HUES48 (cell line): ENCODE measurements at regions not wholly inside any gene's neighbourhood (a gene's known extent, or its start where the extent isn't known, plus 50 kb on each side); places are given as distances from the start of the nearest gene placed in this dataset.
A peak's percentile ranks its signal among the peaks of the same experiment; 100 is the strongest.

ENCODE experiments used
- H3K27ac ChIP-seq: one replicate; pipeline ENCODE4 v1.7.0; 2013; ENCODE audit warnings: low read depth, low read length, inconsistent platforms
- H3K27me3 ChIP-seq: 2 replicates; pipeline ENCODE4 v1.6.1; 2013; ENCODE audit warnings: mild to moderate bottlenecking, low read length; ENCODE audit not compliant: control insufficient read depth, insufficient read depth
- H3K36me3 ChIP-seq: 2 replicates; pipeline ENCODE4 v1.6.1; 2013; ENCODE audit warnings: low read length; ENCODE audit not compliant: control insufficient read depth, insufficient read depth
- H3K4me1 ChIP-seq: 2 replicates; pipeline ENCODE4 v1.6.1; 2013; ENCODE audit warnings: mild to moderate bottlenecking, low read length; ENCODE audit not compliant: control insufficient read depth, insufficient read depth
- H3K4me3 ChIP-seq: 2 replicates; pipeline ENCODE4 v1.5.1; 2013; ENCODE audit warnings: mild to moderate bottlenecking, low read depth, low read length
- H3K9ac ChIP-seq: 2 replicates; pipeline ENCODE4 v1.6.1; 2013; ENCODE audit warnings: mild to moderate bottlenecking, low read depth, low read length, moderate library complexity
- H3K9me3 ChIP-seq: 2 replicates; pipeline ENCODE4 v1.6.1; 2013; ENCODE audit warnings: low read length; ENCODE audit not compliant: control insufficient read depth, insufficient read depth

DNA sequence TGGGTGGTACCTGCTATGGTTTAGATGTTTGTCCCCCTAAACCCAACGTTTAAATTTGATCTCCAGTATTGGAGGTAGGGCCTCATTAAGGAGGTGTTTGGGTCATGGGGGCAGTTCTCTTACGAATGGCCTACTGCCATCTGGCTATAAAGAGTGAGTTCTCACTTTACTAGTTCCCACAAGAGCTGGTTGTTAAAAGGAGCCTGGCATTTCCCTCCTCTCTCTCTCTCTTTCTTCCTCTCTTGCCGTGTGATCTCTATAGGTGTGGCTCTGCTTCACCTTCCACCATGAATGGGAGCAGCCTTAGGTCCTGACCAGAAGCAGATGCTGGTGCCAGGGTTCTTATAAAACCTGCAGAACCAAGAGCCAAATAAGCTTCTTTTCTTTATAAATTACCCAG lies 193.2 kb upstream of the CDH6 start:
- H3K36me3 ChIP-seq: no peaks in the 10 kb centered on the region
- no peaks in the 10 kb centered on the region for H3K4me1 ChIP-seq
- H3K4me3 ChIP-seq: no peak overlapping the region
- H3K27ac ChIP-seq: no peak overlapping the region
- H3K9me3 ChIP-seq: no peaks in the 10 kb centered on the region
- H3K9ac ChIP-seq: no peak overlapping the region
- H3K27me3 ChIP-seq: no peaks in the 10 kb centered on the region

DNA sequence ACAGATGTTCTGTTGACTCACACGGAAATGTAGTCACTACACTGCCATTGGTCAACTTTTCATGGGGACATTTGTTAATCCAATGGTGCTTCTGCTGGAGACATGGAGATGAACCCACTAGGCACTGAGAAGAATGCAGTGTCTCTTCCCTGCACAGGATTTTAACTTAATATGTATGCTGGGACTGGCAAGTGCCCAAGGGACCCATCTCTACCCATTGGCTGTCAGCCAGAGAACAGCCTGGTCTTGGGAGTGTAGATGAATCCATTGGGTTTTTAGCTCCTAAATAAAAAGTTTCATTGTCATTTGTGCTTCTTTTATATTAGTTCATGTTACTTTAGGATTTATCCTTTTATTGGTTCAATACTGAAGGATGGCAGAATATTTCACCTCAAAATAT lies 195.8 kb upstream of the CDH6 start:
- no peaks in the 10 kb centered on the region for H3K27me3 ChIP-seq
- H3K9ac ChIP-seq: no peak overlapping the region
- no peaks in the 10 kb centered on the region for H3K36me3 ChIP-seq
- H3K9me3 ChIP-seq: no peaks in the 10 kb centered on the region
- H3K27ac ChIP-seq: no peak overlapping the region
- H3K4me3 ChIP-seq: no peak overlapping the region
- peaks cover 5% of the 10 kb centered on the region for H3K4me1 ChIP-seq

DNA sequence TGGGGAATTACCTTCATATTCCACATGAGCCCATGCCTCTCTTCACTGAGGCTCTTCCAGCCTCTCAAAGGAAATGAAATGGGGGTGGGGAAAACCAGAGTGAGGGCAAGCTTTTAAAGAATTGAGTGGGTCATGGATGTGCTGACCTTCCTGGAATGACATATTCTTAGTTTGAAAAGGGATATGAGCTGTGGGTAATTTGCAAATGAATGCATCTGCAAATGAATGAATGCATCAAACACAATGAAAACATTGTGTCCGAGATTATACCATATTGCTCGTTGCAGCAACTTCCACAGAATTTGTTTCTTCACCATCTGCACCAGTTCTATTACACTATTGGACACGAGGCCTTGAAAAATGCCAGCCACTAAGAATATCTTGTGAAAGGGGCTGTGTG lies 198.6 kb upstream of the CDH6 start:
- H3K4me3 ChIP-seq: no peak overlapping the region
- no peaks in the 10 kb centered on the region for H3K9me3 ChIP-seq
- H3K27me3 ChIP-seq: no peaks in the 10 kb centered on the region
- H3K36me3 ChIP-seq: no peaks in the 10 kb centered on the region
- peaks cover 5% of the 10 kb centered on the region for H3K4me1 ChIP-seq
- H3K9ac ChIP-seq: no peak overlapping the region
- no peak overlapping the region for H3K27ac ChIP-seq

- Histone ChIP-seq H3K9me3 (no peaks in the 10 kb centered on the region), H3K4me1 (peaks cover 5% of the 10 kb centered on the region), H3K4me3 (no peak overlapping the region), H3K36me3 (no peaks in the 10 kb centered on the region), H3K27ac (no peak overlapping the region), H3K9ac (no peak overlapping the region), H3K27me3 (no peaks in the 10 kb centered on the region)
These were observed 199.3 kb upstream of the CDH6 start for GRCh38 chr5:30994176-30994575.

GRCh38 chr5:30991462-30991861 lies 202.0 kb upstream of the CDH6 start:
- Histone ChIP-seq H3K4me3 (no peak overlapping the region), H3K36me3 (no peaks in the 10 kb centered on the region), H3K27me3 (no peaks in the 10 kb centered on the region), H3K9ac (no peak overlapping the region), H3K4me1 (peaks cover 5% of the 10 kb centered on the region), H3K27ac (no peak overlapping the region), H3K9me3 (no peaks in the 10 kb centered on the region)

GRCh38 chr5:30981576-30981975 lies 211.9 kb upstream of the CDH6 start:
- Histone ChIP-seq H3K27ac (no peak overlapping the region), H3K9ac (no peak overlapping the region), H3K4me3 (no peak overlapping the region)

DNA sequence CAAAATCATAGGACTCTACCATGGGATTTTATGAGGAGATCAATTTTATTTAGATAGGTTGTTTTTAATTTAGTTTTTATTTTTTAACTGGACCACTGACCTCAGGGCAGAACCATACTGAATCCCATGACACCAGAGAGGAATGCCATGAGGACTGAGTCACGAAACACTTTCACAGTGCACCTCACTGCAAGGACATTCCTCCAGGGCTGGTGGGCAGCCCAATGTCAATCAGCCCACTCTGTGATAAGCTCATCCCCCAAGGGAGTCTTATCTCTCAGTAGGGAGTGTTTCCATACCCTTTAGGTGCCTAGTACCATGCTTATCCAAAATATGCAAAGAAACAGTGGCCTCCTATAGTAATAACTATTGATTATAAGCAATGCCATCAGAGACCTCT lies 224.5 kb upstream of the CDH6 start:
- H3K27me3 ChIP-seq: no peaks in the 10 kb centered on the region
- H3K4me3 ChIP-seq: no peak overlapping the region
- H3K9ac ChIP-seq: no peak overlapping the region

More at GRCh38 chr5:30981576-30981975, 211.9 kb upstream of the CDH6 start:
- Histone ChIP-seq H3K36me3 (no peaks in the 10 kb centered on the region), H3K27me3 (no peaks in the 10 kb centered on the region), H3K9me3 (no peaks in the 10 kb centered on the region), H3K4me1 (0 out of 2 replicates have a peak, but pooled peaks cover 5% of the 10 kb centered on the region)

GRCh38 chr5:30960036-30960435 lies 233.4 kb upstream of the CDH6 start:
- no peaks in the 10 kb centered on the region for H3K27me3 ChIP-seq
- H3K9ac ChIP-seq: no peak overlapping the region
- peaks cover 14% of the 10 kb centered on the region for H3K4me1 ChIP-seq
- no peaks in the 10 kb centered on the region for H3K36me3 ChIP-seq
- no peaks in the 10 kb centered on the region for H3K9me3 ChIP-seq
- peak overlapping the region; percentile 65 for H3K27ac ChIP-seq
- no peak overlapping the region for H3K4me3 ChIP-seq

More for the DNA sequence above, 224.5 kb upstream of the CDH6 start:
- no peak overlapping the region for H3K27ac ChIP-seq
- H3K9me3 ChIP-seq: peaks cover 9% of the 10 kb centered on the region; the same call in 1 of the 2 replicates
- no peaks in the 10 kb centered on the region for H3K4me1 ChIP-seq
- no peaks in the 10 kb centered on the region for H3K36me3 ChIP-seq

DNA sequence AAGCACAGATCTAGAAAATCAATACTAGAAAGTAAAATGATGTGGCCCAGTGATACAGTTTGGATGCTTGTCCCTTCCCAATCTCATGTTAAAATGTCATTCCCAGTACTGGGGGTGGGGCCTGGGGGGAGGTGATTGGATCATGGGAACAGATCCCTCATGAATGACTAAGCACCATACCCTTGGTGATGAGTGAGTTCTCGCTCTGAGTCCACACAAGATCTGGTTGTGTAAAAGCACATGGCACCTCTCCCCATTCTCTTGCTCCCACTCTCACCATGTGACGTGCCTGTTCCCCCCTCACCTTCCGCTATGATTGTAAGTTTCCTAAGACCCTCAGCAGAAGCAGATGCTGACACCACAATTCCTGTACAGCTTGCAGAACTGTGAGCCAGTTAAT lies 234.2 kb upstream of the CDH6 start:
- Histone ChIP-seq H3K27ac (peak overlapping the region; percentile 14), H3K4me3 (no peak overlapping the region), H3K9ac (0 out of 2 replicates have a peak overlapping the region, but pooled peaks have one; percentile 40), H3K9me3 (no peaks in the 10 kb centered on the region), H3K27me3 (no peaks in the 10 kb centered on the region), H3K4me1 (peaks cover 14% of the 10 kb centered on the region), H3K36me3 (no peaks in the 10 kb centered on the region)

DNA sequence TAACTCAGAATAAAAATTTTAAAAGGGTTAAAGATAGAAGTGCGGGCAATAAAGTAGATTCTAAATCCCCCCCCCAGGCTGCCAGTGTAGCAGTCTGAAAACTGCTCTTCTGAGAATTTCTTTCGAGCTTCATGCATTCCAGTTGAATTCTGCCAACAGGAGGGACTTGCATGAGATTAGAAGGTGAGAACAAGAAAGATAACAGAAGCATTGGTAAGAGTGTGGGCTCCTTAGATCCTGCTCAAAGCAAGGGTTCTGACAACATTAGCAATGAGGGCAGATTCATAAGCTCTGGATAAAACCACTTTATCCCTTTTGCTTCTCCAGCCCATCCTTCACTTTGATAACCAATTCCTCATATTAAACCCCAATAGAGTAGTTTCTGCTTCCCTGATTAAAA lies 235.9 kb upstream of the CDH6 start:
- no peaks in the 10 kb centered on the region for H3K9me3 ChIP-seq
- H3K4me3 ChIP-seq: no peak overlapping the region
- no peak overlapping the region for H3K9ac ChIP-seq
- peaks cover 14% of the 10 kb centered on the region for H3K4me1 ChIP-seq
- H3K27ac ChIP-seq: no peak overlapping the region
- H3K36me3 ChIP-seq: no peaks in the 10 kb centered on the region
- no peaks in the 10 kb centered on the region for H3K27me3 ChIP-seq

- no peak overlapping the region for H3K9ac ChIP-seq
- no peaks in the 10 kb centered on the region for H3K27me3 ChIP-seq
- H3K27ac ChIP-seq: no peak overlapping the region
- no peaks in the 10 kb centered on the region for H3K9me3 ChIP-seq
- no peak overlapping the region for H3K4me3 ChIP-seq
- no peaks in the 10 kb centered on the region for H3K36me3 ChIP-seq
- H3K4me1 ChIP-seq: peaks cover 14% of the 10 kb centered on the region
These were observed 237.2 kb upstream of the CDH6 start for GRCh38 chr5:30956251-30956650.

GRCh38 chr5:30937070-30937469 lies 256.4 kb upstream of the CDH6 start:
- Histone ChIP-seq H3K9ac (no peak overlapping the region), H3K27ac (no peak overlapping the region), H3K4me1 (peaks cover 16% of the 10 kb centered on the region), H3K9me3 (no peaks in the 10 kb centered on the region), H3K4me3 (no peak overlapping the region), H3K27me3 (no peaks in the 10 kb centered on the region), H3K36me3 (no peaks in the 10 kb centered on the region)
